GM13976 (cell line): ENCODE measurements at regions not wholly inside any gene's neighbourhood (a gene's known extent, or its start where the extent isn't known, plus 50 kb on each side); places are given as distances from the start of the nearest gene placed in this dataset.

Experiments used
- DNase-seq: peaks from one replicate; pipeline ENCODE4 v3.0.0; 2012; ENCODE audit warnings: low spot score
- in situ Hi-C: fragments of 300-500 bp; cut with MboI; formaldehyde crosslinking; loops from one replicate; pipeline ENCODE4 v1.12.0; 2022; ENCODE audit warnings: low sequenced_read_pairs, mixed read lengths, inconsistent platforms; ENCODE audit not compliant: unreplicated experiment
- TF ChIP-seq, protein P1 (sequence below): IDR thresholded peaks from 2 replicates; pipeline ENCODE4 v1.5.1; 2012; ENCODE audit warnings: borderline replicate concordance, mild to moderate bottlenecking; ENCODE audit not compliant: insufficient read depth; ENCODE audit errors: extremely low read depth, missing control alignments, control extremely low read depth

DNA sequence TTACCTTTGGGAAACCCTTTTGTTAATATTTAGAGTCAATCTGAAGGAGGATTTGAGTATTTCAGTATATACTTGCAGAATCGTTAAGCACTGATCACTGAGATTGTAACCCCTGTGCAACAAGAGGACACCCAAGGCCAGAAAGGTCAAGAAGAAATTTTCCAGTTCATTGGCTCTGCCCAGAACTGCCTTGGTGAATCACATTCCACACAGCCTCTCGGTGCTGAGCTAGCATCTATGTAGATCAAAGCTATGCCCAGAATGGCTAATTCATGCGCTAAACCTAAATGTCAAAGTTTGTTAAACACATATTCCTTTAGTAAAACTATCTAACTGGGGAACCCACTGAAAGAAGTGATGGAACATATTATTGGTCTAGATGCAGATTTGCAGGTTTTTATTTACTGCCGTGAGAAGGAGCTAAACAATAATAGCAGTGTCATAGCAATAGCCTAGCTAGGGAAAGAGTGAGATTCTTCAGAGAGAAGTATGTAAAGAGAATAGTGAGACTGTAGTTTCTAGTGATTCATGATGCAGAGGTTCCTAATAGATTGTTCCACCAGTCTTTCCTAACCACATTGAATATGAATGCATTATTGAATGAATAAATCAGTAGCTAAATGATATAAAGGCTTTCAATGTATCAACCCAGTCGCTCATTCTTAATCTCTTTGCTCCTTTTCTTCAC, 423.2 kb upstream of the CRIM1 start:
- in situ Hi-C loops = no loop called here
- TF ChIP-seq, protein P1, sequence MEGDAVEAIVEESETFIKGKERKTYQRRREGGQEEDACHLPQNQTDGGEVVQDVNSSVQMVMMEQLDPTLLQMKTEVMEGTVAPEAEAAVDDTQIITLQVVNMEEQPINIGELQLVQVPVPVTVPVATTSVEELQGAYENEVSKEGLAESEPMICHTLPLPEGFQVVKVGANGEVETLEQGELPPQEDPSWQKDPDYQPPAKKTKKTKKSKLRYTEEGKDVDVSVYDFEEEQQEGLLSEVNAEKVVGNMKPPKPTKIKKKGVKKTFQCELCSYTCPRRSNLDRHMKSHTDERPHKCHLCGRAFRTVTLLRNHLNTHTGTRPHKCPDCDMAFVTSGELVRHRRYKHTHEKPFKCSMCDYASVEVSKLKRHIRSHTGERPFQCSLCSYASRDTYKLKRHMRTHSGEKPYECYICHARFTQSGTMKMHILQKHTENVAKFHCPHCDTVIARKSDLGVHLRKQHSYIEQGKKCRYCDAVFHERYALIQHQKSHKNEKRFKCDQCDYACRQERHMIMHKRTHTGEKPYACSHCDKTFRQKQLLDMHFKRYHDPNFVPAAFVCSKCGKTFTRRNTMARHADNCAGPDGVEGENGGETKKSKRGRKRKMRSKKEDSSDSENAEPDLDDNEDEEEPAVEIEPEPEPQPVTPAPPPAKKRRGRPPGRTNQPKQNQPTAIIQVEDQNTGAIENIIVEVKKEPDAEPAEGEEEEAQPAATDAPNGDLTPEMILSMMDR = no peak
- DNase-seq = no peak

DNA sequence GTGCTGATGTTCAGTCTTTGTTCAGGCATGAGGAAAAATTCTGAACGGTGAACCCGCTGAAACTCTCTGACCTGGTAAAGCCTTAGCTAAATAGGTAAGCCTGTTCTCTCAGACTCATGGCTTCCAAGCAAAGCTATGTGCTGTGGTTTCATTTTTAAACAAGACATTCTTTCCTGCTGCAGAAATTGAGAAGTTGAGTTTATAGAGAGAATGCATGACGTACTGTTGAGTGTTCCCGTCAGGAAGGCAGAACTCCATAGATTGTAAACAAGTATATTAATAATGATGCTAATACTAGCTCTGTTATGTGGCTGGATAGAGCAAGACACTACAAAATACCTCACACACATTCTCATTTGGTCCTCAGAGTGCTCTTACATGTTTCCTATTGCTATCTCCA, 424.0 kb upstream of the CRIM1 start:
- TF ChIP-seq, protein P1 = no peak
- in situ Hi-C loops = no loop called here

DNA sequence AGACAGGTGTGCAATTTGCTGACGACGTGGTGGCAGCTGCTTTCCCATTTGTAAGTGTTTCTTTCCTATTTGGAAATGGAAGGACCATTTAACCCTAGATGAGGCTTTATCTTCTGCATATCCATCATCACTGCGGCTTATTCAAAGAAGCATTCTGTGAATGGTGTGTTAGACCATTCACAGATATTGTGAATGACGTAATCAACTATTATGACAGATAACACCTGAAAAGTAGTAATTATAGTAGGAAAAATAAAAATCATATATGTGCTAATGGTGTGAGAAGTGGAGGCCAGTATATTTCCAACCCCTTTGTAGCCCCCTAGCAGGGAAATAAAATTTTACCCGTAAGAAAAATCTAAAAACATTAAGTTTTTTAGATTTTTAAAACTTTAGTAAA, 424.5 kb upstream of the CRIM1 start:
- no peak for DNase-seq
- in situ Hi-C loops = no loop called here
- TF ChIP-seq, protein P1 = no peak

More for the DNA sequence above, 424.0 kb upstream of the CRIM1 start:
- no peak for DNase-seq

DNA sequence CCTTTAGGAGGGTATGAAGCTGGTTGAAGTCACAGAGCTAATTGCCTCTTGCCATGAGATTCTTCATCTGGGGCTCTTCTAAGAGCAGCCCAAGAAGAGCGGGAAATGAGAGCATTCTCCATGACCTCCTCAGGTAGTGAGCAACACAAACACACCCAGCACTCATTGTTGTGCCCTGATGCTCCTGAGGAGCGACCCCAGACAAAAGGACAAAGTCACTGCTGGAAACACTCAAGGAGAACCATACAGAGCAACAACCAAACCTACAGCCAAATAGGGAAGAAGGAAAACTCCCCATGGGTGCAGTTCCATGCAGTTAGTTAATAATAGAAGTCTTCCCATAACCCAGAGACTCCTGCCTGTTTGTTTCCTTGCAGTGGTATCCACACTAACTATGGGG, 426.0 kb upstream of the CRIM1 start:
- no peak for DNase-seq
- in situ Hi-C loops = no loop called here
- TF ChIP-seq, protein P1 = no peak

DNA sequence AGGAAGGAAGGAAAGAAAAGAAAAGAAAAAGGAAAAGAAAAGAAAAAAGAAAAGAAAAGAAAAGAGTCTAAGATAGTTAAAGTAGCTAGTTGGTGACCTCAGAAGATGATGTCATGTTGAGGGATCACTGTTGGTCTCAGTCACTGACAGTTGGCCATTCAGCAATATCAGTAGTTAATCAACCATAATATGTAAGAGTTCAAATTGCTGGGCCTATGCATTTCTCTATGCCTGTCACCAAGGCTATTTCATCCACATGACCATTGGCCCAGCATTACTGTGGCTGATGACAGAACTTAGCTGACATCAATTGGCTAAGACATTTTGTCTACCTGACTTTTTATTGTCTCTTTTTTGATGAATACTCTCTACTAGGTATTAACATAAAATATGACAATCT, 435.5 kb upstream of the CRIM1 start:
- no peak for DNase-seq
- TF ChIP-seq, protein P1 = no peak
- in situ Hi-C loops = no loop called here

DNA sequence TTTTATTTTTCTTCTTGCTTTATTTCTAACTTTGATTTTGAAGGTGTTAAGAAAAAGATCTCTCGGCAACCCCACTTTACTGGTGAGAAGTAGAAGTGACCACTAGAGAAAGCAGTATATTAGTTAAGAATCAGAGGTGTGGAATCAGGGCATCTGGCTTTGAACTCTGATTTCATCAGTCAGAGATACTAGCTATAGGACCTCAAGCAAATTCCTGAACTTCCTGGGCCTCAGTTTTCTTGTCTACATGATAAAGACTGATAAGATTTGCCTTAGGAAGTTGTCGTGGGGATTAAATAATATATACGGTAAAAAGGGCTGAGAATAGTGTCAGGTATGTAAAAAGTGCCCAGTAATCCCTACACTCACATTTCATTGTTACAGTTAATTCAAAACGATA, 440.3 kb upstream of the CRIM1 start:
- no peak for DNase-seq
- in situ Hi-C loops = no loop called here
- TF ChIP-seq, protein P1 = no peak
